ENCODE measurements at regions not wholly inside any gene's neighbourhood (a gene's known extent, or its start where the extent isn't known, plus 50 kb on each side); places are given as distances from the start of the nearest gene placed in this dataset.

- Histone ChIP-seq H3K9me3 (ENCODE audit: control insufficient read depth in 4 of 4, low read length in 3 of 4) (peaks cover 0 to 2% (median 0%) of the 10 kb centered on the region in 4 donors), H3K27me3 (ENCODE audit: control insufficient read depth in 4 of 4, insufficient read depth in 4 of 4, low read length in 3 of 4) (no peaks in the 10 kb centered on the region), H3K36me3 (ENCODE audit: control insufficient read depth in 4 of 4, insufficient read depth in 3 of 4, low read depth in 1 of 4, low read length in 3 of 4) (no peaks in the 10 kb centered on the region), H3K4me3 (ENCODE audit: low read depth in 1 of 3, low read length in 3 of 3) (no peak overlapping the region), H3K27ac (ENCODE audit: low read depth in 1 of 2, low read length in 2 of 2) (no peak overlapping the region), H3K4me1 (ENCODE audit: control insufficient read depth in 4 of 4, insufficient read depth in 4 of 4, low read length in 3 of 4) (no peaks in the 10 kb centered on the region), H3K9ac (ENCODE audit: low read depth in 1 of 2, low read length in 2 of 2) (no peak overlapping the region)
- DNase-seq (ENCODE audit: low spot score): no peak
- 90% methylated on average over 1 of the region's 1 CpG for WGBS
- no peak for TF ChIP-seq GABPA (IDR thresholded peaks at IDR 0.05 in 1 of 2, conservative IDR thresholded peaks at IDR 0.05 in 1 of 2)
- TF ChIP-seq HNF4A (conservative IDR thresholded peaks at IDR 0.05): no peak
- TF ChIP-seq RAD21 (IDR thresholded peaks at IDR 0.05): no peak
- TF ChIP-seq MAX (IDR thresholded peaks at IDR 0.05): no peak
- TF ChIP-seq, protein P1, sequence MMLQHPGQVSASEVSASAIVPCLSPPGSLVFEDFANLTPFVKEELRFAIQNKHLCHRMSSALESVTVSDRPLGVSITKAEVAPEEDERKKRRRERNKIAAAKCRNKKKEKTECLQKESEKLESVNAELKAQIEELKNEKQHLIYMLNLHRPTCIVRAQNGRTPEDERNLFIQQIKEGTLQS (IDR thresholded peaks at IDR 0.05): no peak
- TF ChIP-seq NR2F2 (IDR thresholded peaks at IDR 0.05): no peak
- TF ChIP-seq TAF1 (conservative IDR thresholded peaks at IDR 0.05): no peak
- TF ChIP-seq CTCF (IDR thresholded peaks at IDR 0.05; ENCODE audit: low read depth, low read length, missing input control): no peak
- TF ChIP-seq SP1 (IDR thresholded peaks at IDR 0.05): no peak
- TF ChIP-seq HNF4G (IDR thresholded peaks at IDR 0.05): no peak
- TF ChIP-seq, protein P2, sequence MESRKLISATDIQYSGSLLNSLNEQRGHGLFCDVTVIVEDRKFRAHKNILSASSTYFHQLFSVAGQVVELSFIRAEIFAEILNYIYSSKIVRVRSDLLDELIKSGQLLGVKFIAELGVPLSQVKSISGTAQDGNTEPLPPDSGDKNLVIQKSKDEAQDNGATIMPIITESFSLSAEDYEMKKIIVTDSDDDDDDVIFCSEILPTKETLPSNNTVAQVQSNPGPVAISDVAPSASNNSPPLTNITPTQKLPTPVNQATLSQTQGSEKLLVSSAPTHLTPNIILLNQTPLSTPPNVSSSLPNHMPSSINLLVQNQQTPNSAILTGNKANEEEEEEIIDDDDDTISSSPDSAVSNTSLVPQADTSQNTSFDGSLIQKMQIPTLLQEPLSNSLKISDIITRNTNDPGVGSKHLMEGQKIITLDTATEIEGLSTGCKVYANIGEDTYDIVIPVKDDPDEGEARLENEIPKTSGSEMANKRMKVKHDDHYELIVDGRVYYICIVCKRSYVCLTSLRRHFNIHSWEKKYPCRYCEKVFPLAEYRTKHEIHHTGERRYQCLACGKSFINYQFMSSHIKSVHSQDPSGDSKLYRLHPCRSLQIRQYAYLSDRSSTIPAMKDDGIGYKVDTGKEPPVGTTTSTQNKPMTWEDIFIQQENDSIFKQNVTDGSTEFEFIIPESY (IDR thresholded peaks at IDR 0.05): no peak
- TF ChIP-seq YY1 (IDR thresholded peaks at IDR 0.05): no peak
- no peak for TF ChIP-seq JUND (IDR thresholded peaks at IDR 0.05)
- no peak for TF ChIP-seq FOXA1 (IDR thresholded peaks at IDR 0.05)
- TF ChIP-seq EGR1 (IDR thresholded peaks at IDR 0.05; ENCODE audit: low read depth in 2 of 2): no peak
- no peak for TF ChIP-seq RXRA (IDR thresholded peaks at IDR 0.05)
- no peak for TF ChIP-seq FOXA2 (IDR thresholded peaks at IDR 0.05)
- no peak for TF ChIP-seq REST (IDR thresholded peaks at IDR 0.05)
Measured at GRCh38 chr4:133574248-133574647, 425.2 kb downstream of the PCDH10 start.
